ENCODE measurements at regions not wholly inside any gene's neighbourhood (a gene's known extent, or its start where the extent isn't known, plus 50 kb on each side); places are given as distances from the start of the nearest gene placed in this dataset. TPM values are rescaled to one million over a fixed set of nuclear protein-coding genes. Genes with fewer than 3 reads are reported as not detected.
"Not testable (repeated sequence)": the region's sequence is repeated elsewhere in the genome, so short reads cannot be mapped to it uniquely, and the experiment has no call there.

DNA sequence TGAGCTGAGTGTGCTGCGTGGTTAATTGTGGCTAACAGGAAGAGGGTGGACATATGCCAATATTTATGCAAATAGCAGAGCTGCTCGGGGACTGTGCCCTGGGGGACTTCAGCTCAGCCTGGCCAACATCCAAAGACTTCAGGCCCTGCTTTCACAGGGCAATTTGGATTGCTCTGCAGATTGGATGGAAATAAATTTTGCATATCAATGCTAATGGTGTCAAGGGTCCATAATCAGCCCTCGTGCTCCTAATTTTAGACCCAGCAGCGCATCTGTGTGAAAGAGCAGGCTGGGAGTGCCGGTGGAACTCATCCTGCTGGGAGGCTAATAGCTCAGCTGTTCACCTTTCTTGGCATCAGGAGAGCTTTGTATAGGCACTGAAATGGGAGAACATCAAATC lies 270.1 kb downstream of the TCERG1L start:
- CTCF ChIA-PET = interaction anchor here (0.5 kb wide), 1 partner anchor 576 kb away, joined by 4 read pairs; no protein-coding TSS in a partner anchor
- DNase-seq (ENCODE audit: low read depth) = no peak
- POLR2A ChIA-PET = no interaction called here
- TF ChIP-seq, protein P1, sequence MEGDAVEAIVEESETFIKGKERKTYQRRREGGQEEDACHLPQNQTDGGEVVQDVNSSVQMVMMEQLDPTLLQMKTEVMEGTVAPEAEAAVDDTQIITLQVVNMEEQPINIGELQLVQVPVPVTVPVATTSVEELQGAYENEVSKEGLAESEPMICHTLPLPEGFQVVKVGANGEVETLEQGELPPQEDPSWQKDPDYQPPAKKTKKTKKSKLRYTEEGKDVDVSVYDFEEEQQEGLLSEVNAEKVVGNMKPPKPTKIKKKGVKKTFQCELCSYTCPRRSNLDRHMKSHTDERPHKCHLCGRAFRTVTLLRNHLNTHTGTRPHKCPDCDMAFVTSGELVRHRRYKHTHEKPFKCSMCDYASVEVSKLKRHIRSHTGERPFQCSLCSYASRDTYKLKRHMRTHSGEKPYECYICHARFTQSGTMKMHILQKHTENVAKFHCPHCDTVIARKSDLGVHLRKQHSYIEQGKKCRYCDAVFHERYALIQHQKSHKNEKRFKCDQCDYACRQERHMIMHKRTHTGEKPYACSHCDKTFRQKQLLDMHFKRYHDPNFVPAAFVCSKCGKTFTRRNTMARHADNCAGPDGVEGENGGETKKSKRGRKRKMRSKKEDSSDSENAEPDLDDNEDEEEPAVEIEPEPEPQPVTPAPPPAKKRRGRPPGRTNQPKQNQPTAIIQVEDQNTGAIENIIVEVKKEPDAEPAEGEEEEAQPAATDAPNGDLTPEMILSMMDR (IDR thresholded peaks at IDR 0.05; ENCODE audit: insufficient read depth, low read depth, low read length) = no peak
- Histone ChIP-seq H3K4me3 (ENCODE audit: low read depth, low read length) (no peak overlapping the region), H3K27me3 (ENCODE audit: control insufficient read depth, insufficient read depth, low read length) (no peaks in the 10 kb centered on the region), H3K36me3 (ENCODE audit: control insufficient read depth, insufficient read depth, low read length) (no peaks in the 10 kb centered on the region)

DNA sequence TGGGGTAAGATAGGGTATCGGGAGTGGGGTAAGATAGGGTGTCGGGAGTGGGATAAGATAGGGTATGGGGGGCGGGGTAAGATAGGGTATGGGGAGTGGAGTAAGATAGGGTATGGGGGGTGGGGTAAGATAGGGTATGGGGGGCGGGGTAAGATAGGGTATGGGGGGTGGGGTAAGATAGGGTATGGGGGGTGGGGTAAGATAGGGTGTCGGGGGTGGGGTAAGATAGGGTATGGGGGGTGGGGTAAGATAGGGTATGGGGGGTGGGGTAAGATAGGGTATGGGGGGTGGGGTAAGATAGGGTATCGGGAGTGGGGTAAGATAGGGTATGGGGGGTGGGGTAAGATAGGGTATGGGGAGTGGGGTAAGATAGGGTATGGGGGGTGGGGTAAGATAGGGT lies 269.5 kb downstream of the TCERG1L start:
- H3K36me3 ChIP-seq (ENCODE audit: control insufficient read depth, insufficient read depth, low read length); H3K27me3 ChIP-seq (ENCODE audit: control insufficient read depth, insufficient read depth, low read length); CTCF ChIA-PET; DNase-seq (ENCODE audit: low read depth); POLR2A ChIA-PET; H3K4me3 ChIP-seq (ENCODE audit: low read depth, low read length): not testable (repeated sequence)

Small RNA genes in the stretch of these regions (small RNA-seq; reads per million reads assigned to genes)
- gene MIR378C (ENCODE audit: insufficient read length, low read depth, low replicate concordance) (not detected), gene RF00019 (ENCODE audit: insufficient read length, low read depth, low replicate concordance) (not detected)

Measured in BJ (cell line).